NCI-H1436 treated with DMSO at 0.1 percent for 48 hours (cell line): ENCODE measurements at regions not wholly inside any gene's neighbourhood (a gene's known extent, or its start where the extent isn't known, plus 50 kb on each side); places are given as distances from the start of the nearest gene placed in this dataset.
"Not testable (repeated sequence)": the region's sequence is repeated elsewhere in the genome, so short reads cannot be mapped to it uniquely, and the experiment has no call there.

ENCODE experiments used
- DNase-seq: peaks from one replicate; lab custom pipeline; 2025; lab: John Stamatoyannopoulos, UW

GRCh38 chr6:115415378-115415777 lies 645.3 kb downstream of the FRK start:
- DNase-seq: no peak

GRCh38 chr6:115414916-115415315 lies 645.8 kb downstream of the FRK start:
- not testable (repeated sequence) for DNase-seq

- no peak for DNase-seq
Measured at GRCh38 chr6:115411756-115412155, 648.9 kb downstream of the FRK start.

GRCh38 chr6:115404446-115404845 lies 656.2 kb downstream of the FRK start:
- DNase-seq: no peak

GRCh38 chr6:115398607-115399006 lies 662.1 kb downstream of the FRK start:
- DNase-seq: no peak

GRCh38 chr6:115396112-115396906 lies 664.4 kb downstream of the FRK start:
- no peak for DNase-seq

GRCh38 chr6:115393821-115394220 lies 666.9 kb downstream of the FRK start:
- DNase-seq: no peak

- no peak for DNase-seq
Measured at GRCh38 chr6:115370202-115370601, 690.5 kb downstream of the FRK start.

GRCh38 chr6:115365783-115366182 lies 694.9 kb downstream of the FRK start:
- no peak for DNase-seq

GRCh38 chr6:115363379-115363778 lies 697.3 kb downstream of the FRK start:
- DNase-seq: no peak

- no peak for DNase-seq
Measured at GRCh38 chr6:115362234-115362633, 698.5 kb downstream of the FRK start.

GRCh38 chr6:115360602-115361325 lies 699.9 kb downstream of the FRK start:
- peak; percentile 8 for DNase-seq

GRCh38 chr6:115358616-115359015 lies 702.1 kb downstream of the FRK start:
- DNase-seq: no peak

- DNase-seq: no peak
Measured at GRCh38 chr6:115356371-115356770, 704.3 kb downstream of the FRK start.

GRCh38 chr6:115323001-115323400 lies 737.7 kb downstream of the FRK start:
- DNase-seq: no peak

GRCh38 chr6:115319823-115320222 lies 740.9 kb downstream of the FRK start:
- DNase-seq: no peak

GRCh38 chr6:115310156-115310555 lies 750.5 kb downstream of the FRK start:
- no peak for DNase-seq

- DNase-seq: no peak
Measured at GRCh38 chr6:115302731-115303130, 758.0 kb downstream of the FRK start.

- no peak for DNase-seq
Measured at GRCh38 chr6:115287467-115287866, 773.2 kb downstream of the FRK start.

- DNase-seq: no peak
Measured at GRCh38 chr6:115276881-115277565, 783.7 kb downstream of the FRK start.

- no peak for DNase-seq
Measured at GRCh38 chr6:115272311-115272710, 788.4 kb downstream of the FRK start.

- DNase-seq: no peak
Measured at GRCh38 chr6:115271434-115271833, 789.3 kb downstream of the FRK start.

GRCh38 chr6:115270953-115271352 lies 789.7 kb downstream of the FRK start:
- no peak for DNase-seq
